ENCODE measurements at regions not wholly inside any gene's neighbourhood (a gene's known extent, or its start where the extent isn't known, plus 50 kb on each side); places are given as distances from the start of the nearest gene placed in this dataset.

- no peak for TF ChIP-seq CTCF (IDR thresholded peaks at IDR 0.05; ENCODE audit: borderline replicate concordance, insufficient read depth, low read depth, low read length)
- no peak overlapping the region for H3K4me3 ChIP-seq (ENCODE audit: low read depth, low read length)
Observed at GRCh38 chr18:51614033-51614432, 416.6 kb upstream of the MEX3C start.

GRCh38 chr18:51614967-51615571 is 417.6 kb upstream of the MEX3C start:
- no peak overlapping the region for H3K4me3 ChIP-seq (ENCODE audit: low read depth, low read length)
- no peak for TF ChIP-seq CTCF (IDR thresholded peaks at IDR 0.05; ENCODE audit: borderline replicate concordance, insufficient read depth, low read depth, low read length)

GRCh38 chr18:51617167-51617566 is 419.7 kb upstream of the MEX3C start:
- TF ChIP-seq CTCF (IDR thresholded peaks at IDR 0.05; ENCODE audit: borderline replicate concordance, insufficient read depth, low read depth, low read length) = no peak
- H3K4me3 ChIP-seq (ENCODE audit: low read depth, low read length) = no peak overlapping the region

DNA sequence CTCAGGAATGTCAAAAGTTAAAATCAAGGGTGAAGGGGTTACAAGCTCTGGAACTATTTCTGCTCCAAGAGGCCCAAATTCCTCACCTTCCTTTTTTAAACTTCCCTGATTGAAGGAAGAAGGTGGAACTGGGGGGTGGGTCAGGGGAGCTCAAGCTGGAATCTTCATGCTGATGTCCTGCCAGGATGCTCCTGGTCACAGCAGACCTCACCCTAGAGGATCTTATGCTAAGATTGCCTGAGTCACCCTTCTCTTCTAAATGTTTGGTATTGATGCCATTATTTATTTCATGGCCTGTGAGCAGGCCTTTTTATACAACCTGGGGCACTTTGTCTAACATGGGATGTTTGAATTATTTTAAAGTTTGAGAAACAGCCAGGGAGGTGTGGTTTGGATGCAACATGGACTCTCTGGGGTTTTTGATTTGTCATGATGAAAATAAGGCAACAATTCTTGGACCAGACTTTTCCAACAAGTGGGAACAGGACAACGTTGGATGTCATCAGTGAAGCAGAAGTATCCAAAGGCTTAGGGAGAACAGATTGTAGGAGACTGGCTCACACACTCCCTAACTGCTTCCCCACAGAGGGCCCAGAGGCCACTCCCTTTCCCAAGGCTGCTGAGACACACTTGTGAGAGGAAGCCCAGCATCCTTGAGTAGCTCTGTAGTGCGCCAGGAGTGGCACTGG is 420.2 kb upstream of the MEX3C start:
- no peak for TF ChIP-seq CTCF (IDR thresholded peaks at IDR 0.05; ENCODE audit: borderline replicate concordance, insufficient read depth, low read depth, low read length)
- no peak overlapping the region for H3K4me3 ChIP-seq (ENCODE audit: low read depth, low read length)

- H3K4me3 ChIP-seq (ENCODE audit: low read depth, low read length) = no peak overlapping the region
- TF ChIP-seq CTCF (IDR thresholded peaks at IDR 0.05; ENCODE audit: borderline replicate concordance, insufficient read depth, low read depth, low read length) = no peak
Observed at GRCh38 chr18:51619283-51619682, 421.8 kb upstream of the MEX3C start.

- peak; percentile 79; the same call in 1 of the 2 replicates for TF ChIP-seq CTCF (IDR thresholded peaks at IDR 0.05; ENCODE audit: borderline replicate concordance, insufficient read depth, low read depth, low read length)
- H3K4me3 ChIP-seq (ENCODE audit: low read depth, low read length) = no peak overlapping the region
Observed at GRCh38 chr18:51621113-51621863, 423.8 kb upstream of the MEX3C start.

DNA sequence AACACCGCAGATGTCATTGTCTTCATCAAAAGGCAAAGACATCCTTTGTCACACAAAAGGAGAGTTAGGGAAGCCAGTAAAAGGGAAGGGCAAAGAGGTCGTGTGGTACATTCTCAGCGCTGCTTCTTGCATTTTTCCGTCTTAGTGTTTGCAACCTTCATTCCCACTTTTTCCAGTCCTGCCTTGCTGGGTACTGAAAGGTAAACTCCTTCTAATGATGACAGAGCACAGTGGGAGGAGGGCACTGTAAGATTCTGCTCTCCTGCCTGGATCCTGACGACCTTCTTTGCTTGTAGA is 424.3 kb upstream of the MEX3C start:
- TF ChIP-seq CTCF (IDR thresholded peaks at IDR 0.05; ENCODE audit: borderline replicate concordance, insufficient read depth, low read depth, low read length) = no peak
- no peak overlapping the region for H3K4me3 ChIP-seq (ENCODE audit: low read depth, low read length)
